IPS-18c (cell line): ENCODE measurements at regions not wholly inside any gene's neighbourhood (a gene's known extent, or its start where the extent isn't known, plus 50 kb on each side); places are given as distances from the start of the nearest gene placed in this dataset.
A peak's percentile ranks its signal among the peaks of the same experiment; 100 is the strongest.
"Not testable (repeated sequence)": the region's sequence is repeated elsewhere in the genome, so short reads cannot be mapped to it uniquely, and the experiment has no call there.

Source experiments
- H3K4me3 ChIP-seq: 2 replicates; pipeline ENCODE4 v1.7.0; 2013; ENCODE audit warnings: low read depth, mild to moderate bottlenecking, low read length, moderate library complexity; ENCODE audit not compliant: insufficient read depth
- H3K9me3 ChIP-seq: one replicate; pipeline ENCODE4 v1.6.1; 2013; ENCODE audit warnings: mild to moderate bottlenecking, low read length, moderate library complexity; ENCODE audit not compliant: control insufficient read depth, insufficient read depth

GRCh38 chr1:149691399-149691798, 91.1 kb upstream of the FCGR1A start:
- H3K4me3 ChIP-seq, H3K9me3 ChIP-seq: not testable (repeated sequence)

- not testable (repeated sequence) for H3K4me3 ChIP-seq, H3K9me3 ChIP-seq
Observed at GRCh38 chr1:149692804-149693539, 89.5 kb upstream of the FCGR1A start.

GRCh38 chr1:149695066-149695465, 87.4 kb upstream of the FCGR1A start:
- not testable (repeated sequence) for H3K9me3 ChIP-seq, H3K4me3 ChIP-seq

- not testable (repeated sequence) for H3K4me3 ChIP-seq, H3K9me3 ChIP-seq
Observed at GRCh38 chr1:149700220-149700619, 82.3 kb upstream of the FCGR1A start.

GRCh38 chr1:149700677-149701567, 81.6 kb upstream of the FCGR1A start:
- H3K9me3 ChIP-seq, H3K4me3 ChIP-seq: not testable (repeated sequence)

- not testable (repeated sequence) for H3K4me3 ChIP-seq, H3K9me3 ChIP-seq
Observed at GRCh38 chr1:149708192-149708853, 74.2 kb upstream of the FCGR1A start.

- H3K4me3 ChIP-seq, H3K9me3 ChIP-seq: not testable (repeated sequence)
Observed at GRCh38 chr1:149711651-149712050, 70.8 kb upstream of the FCGR1A start.

GRCh38 chr1:149712154-149712927, 70.2 kb upstream of the FCGR1A start:
- not testable (repeated sequence) for H3K9me3 ChIP-seq
- H3K4me3 ChIP-seq = peak overlapping the region; percentile 47; the same call in 1 of the 2 replicates

GRCh38 chr1:149713513-149713912, 69.0 kb upstream of the FCGR1A start:
- not testable (repeated sequence) for H3K9me3 ChIP-seq, H3K4me3 ChIP-seq

GRCh38 chr1:149713952-149714351, 68.5 kb upstream of the FCGR1A start:
- not testable (repeated sequence) for H3K4me3 ChIP-seq, H3K9me3 ChIP-seq

- not testable (repeated sequence) for H3K9me3 ChIP-seq, H3K4me3 ChIP-seq
Observed at GRCh38 chr1:149724618-149725302, 57.7 kb upstream of the FCGR1A start.

- H3K9me3 ChIP-seq, H3K4me3 ChIP-seq: not testable (repeated sequence)
Observed at GRCh38 chr1:149726688-149727087, 55.8 kb upstream of the FCGR1A start.

GRCh38 chr1:149728598-149728997, 53.9 kb upstream of the FCGR1A start:
- not testable (repeated sequence) for H3K4me3 ChIP-seq, H3K9me3 ChIP-seq
